ENCODE measurements at regions not wholly inside any gene's neighbourhood (a gene's known extent, or its start where the extent isn't known, plus 50 kb on each side); places are given as distances from the start of the nearest gene placed in this dataset.

DNA sequence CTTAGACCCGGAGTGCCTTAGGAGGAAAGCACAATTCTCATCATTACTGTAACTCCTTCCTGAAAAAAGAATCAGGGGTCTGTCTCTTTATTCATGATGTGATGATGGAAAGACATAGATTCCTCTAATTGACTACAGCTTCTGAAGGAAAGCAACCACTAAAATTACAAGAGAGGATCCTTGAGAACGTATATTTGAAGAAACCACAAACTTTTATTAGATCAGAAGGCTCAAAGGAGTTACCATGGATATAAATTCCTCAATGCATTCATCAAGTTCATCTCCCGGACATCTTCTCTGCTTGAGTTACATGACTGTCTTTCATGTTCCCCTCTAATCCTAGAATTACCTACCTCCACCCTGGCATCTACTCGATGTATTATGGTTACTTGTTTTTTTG lies 104.1 kb upstream of the PAPPA start:
- FAIRE-seq (no peak), DNase-seq (ENCODE audit: low read depth, low spot score) (no peak)
- Histone ChIP-seq H3K36me3 (ENCODE audit: control insufficient read depth in 2 of 2, extremely low read depth in 1 of 2, insufficient read depth in 2 of 2, low read length in 2 of 2) (no peaks in the 10 kb centered on the region), H3K27me3 (ENCODE audit: control insufficient read depth, extremely low read depth, insufficient read depth, low read length) (no peaks in the 10 kb centered on the region), H3K9ac (ENCODE audit: control insufficient read depth, extremely low read depth, insufficient read depth, low read length) (no peak overlapping the region), H3K27ac (ENCODE audit: control insufficient read depth, insufficient read depth, low read length) (no peak overlapping the region), H3K4me2 (ENCODE audit: control insufficient read depth, extremely low read depth, insufficient read depth, low read depth, low read length) (no peak overlapping the region), H3K79me2 (ENCODE audit: control insufficient read depth, insufficient read depth, low read length) (no peaks in the 10 kb centered on the region), H2AFZ (ENCODE audit: control insufficient read depth, low read length) (no peak overlapping the region), H3K9me1 (ENCODE audit: control insufficient read depth, extremely low read depth, insufficient read depth, low read length) (no peaks in the 10 kb centered on the region), H4K20me1 (ENCODE audit: control insufficient read depth, extremely low read depth, insufficient read depth, low read length) (no peaks in the 10 kb centered on the region), H3K4me1 (ENCODE audit: control insufficient read depth, extremely low read depth, insufficient read depth, low read length) (no peaks in the 10 kb centered on the region), H3K9me3 (ENCODE audit: control insufficient read depth, low read depth, low read length) (no peaks in the 10 kb centered on the region), H3K4me3 (ENCODE audit: control insufficient read depth in 2 of 3, extremely low read depth in 1 of 3, insufficient read depth in 2 of 3, low read depth in 1 of 3, low read length in 3 of 3) (no peak overlapping the region)
- dilution Hi-C loops (cut with MboI; ENCODE audit: extremely low pct_ligation_motif_present, low sequenced_read_pairs): no loop called here
- no peak for TF ChIP-seq EZH2 (IDR thresholded peaks at IDR 0.05; ENCODE audit: low read length)
- TF ChIP-seq, protein P1, sequence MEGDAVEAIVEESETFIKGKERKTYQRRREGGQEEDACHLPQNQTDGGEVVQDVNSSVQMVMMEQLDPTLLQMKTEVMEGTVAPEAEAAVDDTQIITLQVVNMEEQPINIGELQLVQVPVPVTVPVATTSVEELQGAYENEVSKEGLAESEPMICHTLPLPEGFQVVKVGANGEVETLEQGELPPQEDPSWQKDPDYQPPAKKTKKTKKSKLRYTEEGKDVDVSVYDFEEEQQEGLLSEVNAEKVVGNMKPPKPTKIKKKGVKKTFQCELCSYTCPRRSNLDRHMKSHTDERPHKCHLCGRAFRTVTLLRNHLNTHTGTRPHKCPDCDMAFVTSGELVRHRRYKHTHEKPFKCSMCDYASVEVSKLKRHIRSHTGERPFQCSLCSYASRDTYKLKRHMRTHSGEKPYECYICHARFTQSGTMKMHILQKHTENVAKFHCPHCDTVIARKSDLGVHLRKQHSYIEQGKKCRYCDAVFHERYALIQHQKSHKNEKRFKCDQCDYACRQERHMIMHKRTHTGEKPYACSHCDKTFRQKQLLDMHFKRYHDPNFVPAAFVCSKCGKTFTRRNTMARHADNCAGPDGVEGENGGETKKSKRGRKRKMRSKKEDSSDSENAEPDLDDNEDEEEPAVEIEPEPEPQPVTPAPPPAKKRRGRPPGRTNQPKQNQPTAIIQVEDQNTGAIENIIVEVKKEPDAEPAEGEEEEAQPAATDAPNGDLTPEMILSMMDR (optimal IDR thresholded peaks at IDR 0.05 in 1 of 3, IDR thresholded peaks at IDR 0.05 in 1 of 3, conservative IDR thresholded peaks at IDR 0.05 in 1 of 3; ENCODE audit: extremely low read depth in 1 of 3, insufficient read depth in 2 of 3, low read length in 3 of 3): no peak

DNA sequence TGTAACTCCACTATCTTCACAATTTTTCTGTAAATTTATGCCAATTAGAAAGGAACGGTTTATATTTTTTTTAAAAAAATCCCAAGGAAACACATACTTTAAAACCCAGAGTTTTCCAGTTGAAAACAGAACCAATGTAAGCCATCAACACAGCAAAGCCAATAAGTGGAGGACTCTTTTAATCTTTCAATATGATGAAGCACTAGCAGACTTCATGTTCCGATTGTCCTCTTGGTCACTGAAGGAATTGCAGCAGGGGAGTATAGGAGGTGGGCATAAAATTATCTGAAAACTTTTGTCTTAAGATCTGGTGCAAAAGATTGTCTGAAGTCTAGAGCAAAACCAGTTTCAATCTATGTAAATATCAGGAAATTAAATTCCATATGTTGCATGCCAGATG lies 102.1 kb upstream of the PAPPA start:
- no peaks in the 10 kb centered on the region for H4K20me1 ChIP-seq (ENCODE audit: control insufficient read depth, extremely low read depth, insufficient read depth, low read length)
- H3K9me3 ChIP-seq (ENCODE audit: control insufficient read depth, low read depth, low read length): no peaks in the 10 kb centered on the region
- H2AFZ ChIP-seq (ENCODE audit: control insufficient read depth, low read length): no peak overlapping the region
- no peak for TF ChIP-seq EZH2 (IDR thresholded peaks at IDR 0.05; ENCODE audit: low read length)
- TF ChIP-seq, protein P1 (optimal IDR thresholded peaks at IDR 0.05 in 1 of 3, IDR thresholded peaks at IDR 0.05 in 1 of 3, conservative IDR thresholded peaks at IDR 0.05 in 1 of 3; ENCODE audit: extremely low read depth in 1 of 3, insufficient read depth in 2 of 3, low read length in 3 of 3): no peak
- no peaks in the 10 kb centered on the region for H3K4me1 ChIP-seq (ENCODE audit: control insufficient read depth, extremely low read depth, insufficient read depth, low read length)
- no peak overlapping the region for H3K4me3 ChIP-seq (ENCODE audit: control insufficient read depth in 2 of 3, extremely low read depth in 1 of 3, insufficient read depth in 2 of 3, low read depth in 1 of 3, low read length in 3 of 3)
- no peak for DNase-seq (ENCODE audit: low read depth, low spot score)
- no peak for FAIRE-seq
- H3K79me2 ChIP-seq (ENCODE audit: control insufficient read depth, insufficient read depth, low read length): no peaks in the 10 kb centered on the region
- dilution Hi-C loops (cut with MboI; ENCODE audit: extremely low pct_ligation_motif_present, low sequenced_read_pairs): no loop called here
- no peaks in the 10 kb centered on the region for H3K9me1 ChIP-seq (ENCODE audit: control insufficient read depth, extremely low read depth, insufficient read depth, low read length)
- H3K27me3 ChIP-seq (ENCODE audit: control insufficient read depth, extremely low read depth, insufficient read depth, low read length): no peaks in the 10 kb centered on the region
- H3K27ac ChIP-seq (ENCODE audit: control insufficient read depth, insufficient read depth, low read length): no peak overlapping the region
- no peak overlapping the region for H3K4me2 ChIP-seq (ENCODE audit: control insufficient read depth, extremely low read depth, insufficient read depth, low read depth, low read length)
- no peaks in the 10 kb centered on the region for H3K36me3 ChIP-seq (ENCODE audit: control insufficient read depth in 2 of 2, extremely low read depth in 1 of 2, insufficient read depth in 2 of 2, low read length in 2 of 2)
- H3K9ac ChIP-seq (ENCODE audit: control insufficient read depth, extremely low read depth, insufficient read depth, low read length): no peak overlapping the region
